ENCODE measurements at regions not wholly inside any gene's neighbourhood (a gene's known extent, or its start where the extent isn't known, plus 50 kb on each side); places are given as distances from the start of the nearest gene placed in this dataset.

- no peak for ATAC-seq
- intact Hi-C loops (cut with DNase I): no loop called here
Measured at GRCh38 chr3:124512881-124513609, 217.2 kb upstream of the UMPS start.

DNA sequence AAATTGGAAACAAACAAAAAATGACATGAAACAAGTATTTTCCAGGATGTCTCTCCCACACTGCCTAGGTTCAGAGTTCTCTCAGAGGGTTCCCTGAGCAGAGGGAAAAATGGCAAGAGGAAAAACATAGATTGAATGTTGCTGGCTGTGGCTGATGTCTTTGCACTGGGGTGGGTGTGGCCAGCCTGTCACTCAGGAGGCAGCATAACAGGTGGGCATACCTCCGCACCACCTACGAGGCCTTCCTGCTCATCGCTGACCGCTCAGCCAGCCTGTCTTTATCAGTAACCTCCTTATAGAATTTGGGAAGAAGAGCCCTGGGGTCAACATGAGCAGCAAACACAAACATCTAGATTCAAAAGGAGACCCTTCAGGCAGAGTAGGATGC lies 216.6 kb upstream of the UMPS start:
- ATAC-seq: no peak
- intact Hi-C loops (cut with DNase I): no loop called here

More at GRCh38 chr3:124512881-124513609, 217.2 kb upstream of the UMPS start:
- no peak for DNase-seq (ENCODE audit: missing footprints)

DNA sequence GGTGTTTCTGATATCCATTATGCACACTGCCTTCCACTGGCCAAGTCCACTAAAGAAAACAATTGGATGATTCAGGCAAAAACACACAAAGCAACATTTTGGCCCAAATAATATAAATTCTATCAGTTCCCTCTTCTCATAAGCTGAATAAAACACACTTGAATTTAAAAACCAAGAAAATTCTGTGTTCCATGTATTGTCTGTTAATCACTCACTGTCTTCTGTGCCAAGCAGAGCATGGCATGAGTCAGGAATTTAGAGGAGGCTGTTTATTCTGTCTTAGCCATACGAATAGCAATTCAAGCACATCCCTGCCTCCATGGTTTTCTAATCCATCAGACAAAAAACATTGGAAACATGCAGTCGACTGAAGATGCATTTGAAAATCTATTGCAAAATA lies 215.6 kb upstream of the UMPS start:
- no peak for ATAC-seq
- no peak for DNase-seq (ENCODE audit: missing footprints)
- intact Hi-C loops (cut with DNase I): no loop called here

More for the DNA sequence above, 216.6 kb upstream of the UMPS start:
- no peak for DNase-seq (ENCODE audit: missing footprints)

DNA sequence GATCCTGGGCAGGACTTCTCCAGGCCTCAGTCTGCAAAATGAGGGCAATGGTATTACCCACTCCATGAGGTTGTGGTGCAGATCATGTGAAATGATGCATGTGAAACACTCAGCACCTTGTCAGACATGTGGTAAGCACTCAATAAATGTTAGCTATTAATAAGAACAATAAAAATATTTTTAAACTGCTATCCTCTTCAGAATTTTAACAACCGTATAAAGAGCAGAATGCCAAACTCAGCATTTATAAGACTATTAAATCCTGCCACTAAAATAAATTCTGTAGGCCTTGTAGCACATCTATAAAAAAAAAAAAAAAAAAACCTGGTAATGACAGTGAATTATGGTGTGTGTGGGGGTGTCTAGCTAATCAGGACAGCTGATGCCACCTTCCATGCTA lies 213.9 kb upstream of the UMPS start:
- ATAC-seq (no peak), DNase-seq (ENCODE audit: missing footprints) (no peak)
- intact Hi-C loops (cut with DNase I): no loop called here

DNA sequence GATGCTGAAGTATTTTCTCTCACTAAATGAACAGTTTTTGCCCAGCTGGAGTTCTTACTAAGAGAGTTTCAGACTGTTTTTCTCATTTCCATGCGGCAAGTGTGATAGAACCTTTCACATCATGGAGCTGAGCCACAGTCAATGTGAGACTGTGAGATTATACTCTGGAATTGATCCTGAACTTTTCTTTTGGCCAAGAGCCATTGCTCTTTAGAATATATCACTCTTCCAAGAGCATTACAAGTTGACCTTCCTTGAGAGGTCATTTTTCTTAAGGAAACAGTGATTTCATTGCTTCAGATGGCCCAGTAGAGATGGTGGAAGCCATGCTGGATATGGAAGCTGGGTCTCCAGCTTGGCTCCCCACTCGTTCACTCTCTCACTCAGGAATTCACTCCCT lies 212.9 kb upstream of the UMPS start:
- ATAC-seq: no peak
- no peak for DNase-seq (ENCODE audit: missing footprints)
- intact Hi-C loops (cut with DNase I): no loop called here

- no peak for DNase-seq (ENCODE audit: missing footprints)
- intact Hi-C loops (cut with DNase I): no loop called here
- ATAC-seq: no peak
Measured at GRCh38 chr3:124518350-124518749, 211.9 kb upstream of the UMPS start.

DNA sequence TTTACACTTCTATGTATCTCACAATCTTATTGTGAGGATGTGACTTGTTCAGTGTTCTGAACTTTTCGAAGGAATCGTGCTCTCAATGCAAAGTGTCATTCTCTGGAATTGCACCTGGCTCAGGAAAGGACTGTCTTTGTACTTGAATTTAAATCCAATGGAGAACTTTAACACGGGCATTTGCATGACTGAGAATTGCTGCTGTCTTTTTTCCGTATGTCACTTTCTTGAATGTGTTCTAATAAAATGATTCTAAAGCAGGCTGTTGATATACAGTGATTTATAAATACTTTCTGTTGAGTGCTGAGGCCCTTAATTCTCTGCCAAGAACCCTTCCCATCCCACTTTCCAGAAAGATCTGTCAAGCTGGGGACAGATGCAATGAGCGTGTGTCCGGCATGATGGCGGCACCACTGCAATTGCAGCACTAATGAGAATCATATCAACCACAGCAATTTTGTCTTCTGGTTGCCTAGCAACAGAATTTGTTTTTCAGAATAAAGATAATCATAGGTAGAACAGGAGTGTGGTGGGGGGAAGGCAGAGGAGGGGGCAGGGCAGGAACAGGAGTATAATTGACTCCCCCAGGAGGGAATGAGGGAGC lies 210.6 kb upstream of the UMPS start:
- intact Hi-C loops (cut with DNase I): no loop called here
- DNase-seq (ENCODE audit: missing footprints) (no peak), ATAC-seq (no peak)

DNA sequence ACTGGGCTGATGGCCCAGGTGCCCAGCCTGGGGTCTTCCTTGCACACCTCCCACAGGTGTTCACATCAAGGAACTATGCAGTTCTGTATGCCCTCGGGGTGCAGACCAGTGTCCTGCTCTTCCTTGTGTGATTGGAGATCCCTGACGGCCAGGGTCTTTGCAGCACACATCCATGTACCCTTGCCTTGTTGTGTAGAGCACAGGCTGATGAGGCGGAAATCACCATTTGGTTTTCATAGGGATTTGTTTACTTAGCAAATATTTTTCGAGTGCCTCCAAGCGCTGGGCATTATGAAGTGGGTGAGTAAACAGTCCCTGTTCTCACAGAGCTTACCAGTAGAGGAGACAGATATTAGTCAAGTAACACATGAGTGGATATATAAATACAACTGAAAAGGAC lies 209.3 kb upstream of the UMPS start:
- DNase-seq (ENCODE audit: missing footprints): no peak
- intact Hi-C loops (cut with DNase I): no loop called here
- ATAC-seq: no peak

- DNase-seq (ENCODE audit: missing footprints) (no peak), ATAC-seq (no peak)
- intact Hi-C loops (cut with DNase I): no loop called here
Measured at GRCh38 chr3:124522082-124522625, 208.1 kb upstream of the UMPS start.

DNA sequence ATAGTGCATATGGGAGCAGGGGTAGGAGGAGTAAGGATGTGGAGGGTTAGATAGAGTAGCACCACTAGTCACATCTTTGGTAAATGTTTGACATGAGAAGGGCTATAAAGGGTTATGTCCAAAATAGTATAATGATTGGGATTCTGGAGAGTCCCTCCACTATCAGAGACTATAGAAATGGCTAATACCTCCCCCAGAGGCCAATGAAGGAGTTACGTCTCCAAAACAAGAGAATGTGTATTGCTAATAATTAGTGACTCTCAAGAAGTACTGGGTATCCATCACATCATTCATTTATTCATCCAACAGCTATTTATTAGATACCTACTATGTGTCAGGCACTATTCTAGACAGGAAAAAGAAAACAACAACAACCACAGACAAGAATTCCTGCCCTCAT lies 203.7 kb upstream of the UMPS start:
- intact Hi-C loops (cut with DNase I): no loop called here
- ATAC-seq (no peak), DNase-seq (ENCODE audit: missing footprints) (no peak)

- intact Hi-C loops (cut with DNase I): no loop called here
- DNase-seq (ENCODE audit: missing footprints) (no peak), ATAC-seq (no peak)
Measured at GRCh38 chr3:124529826-124530571, 200.3 kb upstream of the UMPS start.

GRCh38 chr3:124530916-124531315 lies 199.3 kb upstream of the UMPS start:
- no peak for DNase-seq (ENCODE audit: missing footprints)
- intact Hi-C loops (cut with DNase I): no loop called here
- ATAC-seq: no peak

DNA sequence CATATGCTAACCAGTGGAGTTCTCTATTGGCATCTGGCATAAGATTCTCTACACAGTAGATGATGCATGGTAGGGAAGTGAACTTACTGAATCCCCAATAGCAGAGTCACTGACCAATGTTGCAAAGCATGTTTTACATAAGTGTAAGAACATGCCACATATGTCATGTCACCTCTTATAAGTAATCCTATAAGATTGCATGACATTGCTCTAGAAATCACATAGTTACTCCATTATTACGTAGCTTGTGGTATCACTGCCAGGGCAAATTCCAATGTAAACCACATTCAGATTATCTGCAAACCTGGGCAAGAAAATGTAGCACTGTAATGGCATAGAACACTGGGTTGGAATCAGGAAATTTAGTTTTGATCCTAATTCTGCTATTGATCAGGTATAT lies 198.2 kb upstream of the UMPS start:
- DNase-seq (ENCODE audit: missing footprints): no peak
- no peak for ATAC-seq
- intact Hi-C loops (cut with DNase I): no loop called here

GRCh38 chr3:124535306-124535705 lies 194.9 kb upstream of the UMPS start:
- ATAC-seq (no peak), DNase-seq (ENCODE audit: missing footprints) (no peak)
- intact Hi-C loops (cut with DNase I): no loop called here

- intact Hi-C loops (cut with DNase I): no loop called here
- DNase-seq (ENCODE audit: missing footprints) (no peak), ATAC-seq (peak; percentile 79)
Measured at GRCh38 chr3:124540550-124541211, 189.6 kb upstream of the UMPS start.

- DNase-seq (ENCODE audit: missing footprints) (no peak), ATAC-seq (no peak)
- intact Hi-C loops (cut with DNase I): no loop called here
Measured at GRCh38 chr3:124542214-124542869, 187.9 kb upstream of the UMPS start.

- no peak for DNase-seq (ENCODE audit: missing footprints)
- no peak for ATAC-seq
- intact Hi-C loops (cut with DNase I): no loop called here
Measured at GRCh38 chr3:124545891-124546290, 184.4 kb upstream of the UMPS start.

DNA sequence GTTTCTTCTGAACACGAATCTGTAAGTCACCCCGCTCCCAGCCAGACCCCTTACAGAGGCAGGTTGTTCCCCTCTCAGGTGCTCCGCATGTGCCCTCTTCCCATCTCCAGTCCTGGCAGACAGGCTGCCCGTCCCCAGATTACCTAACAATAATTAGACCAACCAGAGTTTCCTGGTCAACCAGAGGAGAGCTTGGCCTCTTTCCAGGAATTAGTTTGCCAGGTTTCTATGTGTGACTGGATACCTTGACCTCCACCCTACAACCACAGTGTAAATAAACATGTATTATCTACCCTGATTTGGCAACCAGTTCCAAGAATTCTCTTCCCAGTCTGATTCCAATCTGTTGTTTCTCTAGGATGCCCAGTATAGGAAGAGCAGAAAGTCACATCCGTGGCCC lies 178.0 kb upstream of the UMPS start:
- ATAC-seq (peak; percentile 49), DNase-seq (ENCODE audit: missing footprints) (no peak)
- intact Hi-C loops (cut with DNase I): loop anchor here (10.0 kb wide), 1 partner anchor 517 kb away; the partner anchor contains the start of gene KALRN

DNA sequence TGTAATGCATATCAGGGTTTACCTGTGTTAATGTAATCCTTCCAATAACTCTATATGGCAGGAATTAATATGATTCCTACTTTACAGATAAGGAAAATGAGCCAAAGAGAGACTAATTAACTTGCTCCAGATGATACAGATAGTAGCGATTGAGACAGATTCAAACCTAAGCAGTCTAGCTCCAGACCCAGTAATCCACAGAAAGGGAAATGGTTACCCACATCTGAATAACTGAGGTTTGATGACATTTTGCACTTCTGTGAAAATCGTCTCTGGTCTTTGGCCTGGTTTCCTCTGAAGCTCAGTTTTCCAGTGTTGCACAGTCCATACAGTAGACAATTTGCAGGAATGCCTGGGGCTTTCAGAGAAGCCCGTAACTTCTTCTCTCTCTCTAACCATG lies 177.1 kb upstream of the UMPS start:
- intact Hi-C loops (cut with DNase I): loop anchor here (10.0 kb wide), 1 partner anchor 518 kb away; the partner anchor contains the start of gene KALRN
- DNase-seq (ENCODE audit: missing footprints): no peak
- ATAC-seq: no peak
